Mononuclear cell (primary cell): ENCODE measurements at regions not wholly inside any gene's neighbourhood (a gene's known extent, or its start where the extent isn't known, plus 50 kb on each side); places are given as distances from the start of the nearest gene placed in this dataset.

Experiments used
- H3K27me3 ChIP-seq: 2 replicates; pipeline ENCODE4 v1.6.0; 2011; ENCODE audit warnings: low read length, control low read depth; ENCODE audit not compliant: insufficient read depth
- H3K4me1 ChIP-seq: 2 replicates; pipeline ENCODE4 v1.5.1; 2011; ENCODE audit warnings: mild to moderate bottlenecking, low read length, control low read depth; ENCODE audit not compliant: insufficient read depth
- H3K4me3 ChIP-seq: 2 replicates; pipeline ENCODE4 v1.5.1; 2011; ENCODE audit warnings: mild to moderate bottlenecking, low read length, moderate library complexity
- H3K9me3 ChIP-seq: 2 replicates; pipeline ENCODE4 v1.5.1; 2011; ENCODE audit warnings: low read depth, mild to moderate bottlenecking, control low read depth, low read length

GRCh38 chr15:70385711-70386110 is 288.0 kb upstream of the TLE3 start:
- Histone ChIP-seq H3K9me3 (no peaks in the 10 kb centered on the region), H3K27me3 (no peaks in the 10 kb centered on the region), H3K4me1 (no peaks in the 10 kb centered on the region), H3K4me3 (no peak overlapping the region)

GRCh38 chr15:70385052-70385451 is 287.3 kb upstream of the TLE3 start:
- H3K4me1 ChIP-seq = no peaks in the 10 kb centered on the region
- no peaks in the 10 kb centered on the region for H3K9me3 ChIP-seq
- no peaks in the 10 kb centered on the region for H3K27me3 ChIP-seq
- no peak overlapping the region for H3K4me3 ChIP-seq

GRCh38 chr15:70383856-70384255 is 286.1 kb upstream of the TLE3 start:
- no peaks in the 10 kb centered on the region for H3K4me1 ChIP-seq
- H3K4me3 ChIP-seq = no peak overlapping the region
- H3K27me3 ChIP-seq = no peaks in the 10 kb centered on the region
- no peaks in the 10 kb centered on the region for H3K9me3 ChIP-seq

GRCh38 chr15:70382762-70383458 is 285.2 kb upstream of the TLE3 start:
- Histone ChIP-seq H3K4me1 (no peaks in the 10 kb centered on the region), H3K4me3 (no peak overlapping the region), H3K9me3 (no peaks in the 10 kb centered on the region), H3K27me3 (no peaks in the 10 kb centered on the region)

GRCh38 chr15:70382009-70382749 is 284.5 kb upstream of the TLE3 start:
- no peak overlapping the region for H3K4me3 ChIP-seq
- peaks cover 2% of the 10 kb centered on the region for H3K4me1 ChIP-seq
- no peaks in the 10 kb centered on the region for H3K9me3 ChIP-seq
- H3K27me3 ChIP-seq = no peaks in the 10 kb centered on the region

GRCh38 chr15:70379938-70380883 is 282.5 kb upstream of the TLE3 start:
- no peaks in the 10 kb centered on the region for H3K9me3 ChIP-seq
- H3K27me3 ChIP-seq = no peaks in the 10 kb centered on the region
- peaks cover 9% of the 10 kb centered on the region for H3K4me1 ChIP-seq
- H3K4me3 ChIP-seq = no peak overlapping the region

GRCh38 chr15:70379134-70379533 is 281.4 kb upstream of the TLE3 start:
- Histone ChIP-seq H3K4me3 (no peak overlapping the region), H3K27me3 (no peaks in the 10 kb centered on the region), H3K9me3 (no peaks in the 10 kb centered on the region), H3K4me1 (peaks cover 9% of the 10 kb centered on the region)

- no peaks in the 10 kb centered on the region for H3K9me3 ChIP-seq
- peaks cover 9% of the 10 kb centered on the region for H3K4me1 ChIP-seq
- no peaks in the 10 kb centered on the region for H3K27me3 ChIP-seq
- H3K4me3 ChIP-seq = no peak overlapping the region
Measured at GRCh38 chr15:70378126-70379031, 280.7 kb upstream of the TLE3 start.

- H3K4me3 ChIP-seq = no peak overlapping the region
- no peaks in the 10 kb centered on the region for H3K9me3 ChIP-seq
- H3K27me3 ChIP-seq = no peaks in the 10 kb centered on the region
- peaks cover 9% of the 10 kb centered on the region for H3K4me1 ChIP-seq
Measured at GRCh38 chr15:70376929-70377691, 279.4 kb upstream of the TLE3 start.

- no peak overlapping the region for H3K4me3 ChIP-seq
- H3K9me3 ChIP-seq = no peaks in the 10 kb centered on the region
- H3K27me3 ChIP-seq = no peaks in the 10 kb centered on the region
- peaks cover 9% of the 10 kb centered on the region for H3K4me1 ChIP-seq
Measured at GRCh38 chr15:70376031-70376928, 278.6 kb upstream of the TLE3 start.

GRCh38 chr15:70375586-70375985 is 277.9 kb upstream of the TLE3 start:
- Histone ChIP-seq H3K9me3 (no peaks in the 10 kb centered on the region), H3K27me3 (no peaks in the 10 kb centered on the region), H3K4me3 (no peak overlapping the region)

GRCh38 chr15:70375006-70375431 is 277.3 kb upstream of the TLE3 start:
- H3K27me3 ChIP-seq = no peaks in the 10 kb centered on the region
- no peaks in the 10 kb centered on the region for H3K9me3 ChIP-seq
- H3K4me1 ChIP-seq = peaks cover 9% of the 10 kb centered on the region
- no peak overlapping the region for H3K4me3 ChIP-seq

More at GRCh38 chr15:70375586-70375985, 277.9 kb upstream of the TLE3 start:
- H3K4me1 ChIP-seq = peaks cover 9% of the 10 kb centered on the region

- no peaks in the 10 kb centered on the region for H3K27me3 ChIP-seq
Measured at GRCh38 chr15:70374096-70374495, 276.4 kb upstream of the TLE3 start.

More at GRCh38 chr15:70374096-70374495, 276.4 kb upstream of the TLE3 start:
- Histone ChIP-seq H3K9me3 (no peaks in the 10 kb centered on the region), H3K4me1 (peaks cover 9% of the 10 kb centered on the region), H3K4me3 (no peak overlapping the region)
